HepG2 (cell line): ENCODE measurements at regions not wholly inside any gene's neighbourhood (a gene's known extent, or its start where the extent isn't known, plus 50 kb on each side); places are given as distances from the start of the nearest gene placed in this dataset.

Experiments used
- RFX3 ChIP-seq: IDR thresholded peaks from 2 replicates; pipeline ENCODE4 v1.6.1; 2016; ENCODE audit warnings: missing biosample characterization, missing genetic modification reagents
- SMAD3 ChIP-seq: sonication (generic); formaldehyde crosslinking; IDR thresholded peaks from 2 replicates; pipeline ENCODE4 v1.4.0; 2020; ENCODE audit warnings: missing genetic modification reagents
- ZNF441 ChIP-seq: sonication (generic); formaldehyde crosslinking; IDR thresholded peaks from 2 replicates; pipeline ENCODE4 v1.7.0; 2021; ENCODE audit warnings: missing genetic modification reagents, borderline replicate concordance
- ZNF607 ChIP-seq: sonication (generic); formaldehyde crosslinking; IDR thresholded peaks from 2 replicates; pipeline ENCODE4 v1.5.1; 2020; ENCODE audit warnings: missing genetic modification reagents, mild to moderate bottlenecking, borderline replicate concordance
- TF ChIP-seq, protein P1 (sequence below): sonication (generic); formaldehyde crosslinking; IDR thresholded peaks from 2 replicates; pipeline ENCODE4 v1.4.0; 2020; ENCODE audit warnings: missing genetic modification reagents, borderline replicate concordance
- TF ChIP-seq, protein P2 (sequence below): fragments of 450-650 bp; IDR thresholded peaks from 2 replicates; pipeline ENCODE4 v1.6.1; 2017; ENCODE audit warnings: mild to moderate bottlenecking

DNA sequence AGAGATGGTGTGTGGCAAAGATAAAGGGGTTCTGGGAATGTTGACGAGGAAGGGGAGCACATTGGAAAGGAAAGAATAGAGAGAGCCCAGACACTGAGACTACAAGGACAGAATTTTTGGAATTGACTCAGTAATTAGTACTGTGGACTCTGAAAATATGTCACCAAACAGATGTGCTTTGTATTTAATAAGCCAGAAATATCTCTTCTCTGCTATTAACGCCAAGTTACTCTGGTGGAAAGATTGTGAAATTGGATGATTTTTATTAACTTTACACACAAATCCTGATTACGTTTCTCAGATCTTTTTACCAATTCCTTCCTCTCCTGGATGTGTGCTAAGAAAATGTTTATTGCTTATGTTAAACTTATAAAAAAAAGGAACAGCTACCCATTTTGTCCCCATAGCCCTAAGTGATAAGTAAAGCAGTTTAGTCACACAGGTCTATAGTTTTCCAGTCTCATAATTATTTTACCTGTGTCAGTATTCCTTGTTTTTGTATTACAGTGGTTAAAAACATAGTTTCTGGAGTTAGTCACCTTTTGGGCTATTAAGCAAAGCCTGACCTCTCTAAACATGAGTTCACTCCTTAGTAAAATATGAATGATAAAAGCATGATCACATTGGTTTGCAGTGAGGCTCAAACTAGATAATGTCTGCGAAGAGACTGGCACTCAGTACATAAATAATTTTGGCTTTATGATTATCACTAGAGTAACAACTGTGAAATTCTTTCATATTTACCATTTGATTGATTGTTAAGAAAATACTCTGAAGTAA is 1068.3 kb downstream of the STIM2 start (continued):
- TF ChIP-seq ZNF441 (CRISPR knock-in tag) (no peak), RFX3 (CRISPR knock-in tag) (no peak), SMAD3 (CRISPR knock-in tag) (no peak), ZNF607 (CRISPR knock-in tag) (no peak)
- TF ChIP-seq, protein P1, sequence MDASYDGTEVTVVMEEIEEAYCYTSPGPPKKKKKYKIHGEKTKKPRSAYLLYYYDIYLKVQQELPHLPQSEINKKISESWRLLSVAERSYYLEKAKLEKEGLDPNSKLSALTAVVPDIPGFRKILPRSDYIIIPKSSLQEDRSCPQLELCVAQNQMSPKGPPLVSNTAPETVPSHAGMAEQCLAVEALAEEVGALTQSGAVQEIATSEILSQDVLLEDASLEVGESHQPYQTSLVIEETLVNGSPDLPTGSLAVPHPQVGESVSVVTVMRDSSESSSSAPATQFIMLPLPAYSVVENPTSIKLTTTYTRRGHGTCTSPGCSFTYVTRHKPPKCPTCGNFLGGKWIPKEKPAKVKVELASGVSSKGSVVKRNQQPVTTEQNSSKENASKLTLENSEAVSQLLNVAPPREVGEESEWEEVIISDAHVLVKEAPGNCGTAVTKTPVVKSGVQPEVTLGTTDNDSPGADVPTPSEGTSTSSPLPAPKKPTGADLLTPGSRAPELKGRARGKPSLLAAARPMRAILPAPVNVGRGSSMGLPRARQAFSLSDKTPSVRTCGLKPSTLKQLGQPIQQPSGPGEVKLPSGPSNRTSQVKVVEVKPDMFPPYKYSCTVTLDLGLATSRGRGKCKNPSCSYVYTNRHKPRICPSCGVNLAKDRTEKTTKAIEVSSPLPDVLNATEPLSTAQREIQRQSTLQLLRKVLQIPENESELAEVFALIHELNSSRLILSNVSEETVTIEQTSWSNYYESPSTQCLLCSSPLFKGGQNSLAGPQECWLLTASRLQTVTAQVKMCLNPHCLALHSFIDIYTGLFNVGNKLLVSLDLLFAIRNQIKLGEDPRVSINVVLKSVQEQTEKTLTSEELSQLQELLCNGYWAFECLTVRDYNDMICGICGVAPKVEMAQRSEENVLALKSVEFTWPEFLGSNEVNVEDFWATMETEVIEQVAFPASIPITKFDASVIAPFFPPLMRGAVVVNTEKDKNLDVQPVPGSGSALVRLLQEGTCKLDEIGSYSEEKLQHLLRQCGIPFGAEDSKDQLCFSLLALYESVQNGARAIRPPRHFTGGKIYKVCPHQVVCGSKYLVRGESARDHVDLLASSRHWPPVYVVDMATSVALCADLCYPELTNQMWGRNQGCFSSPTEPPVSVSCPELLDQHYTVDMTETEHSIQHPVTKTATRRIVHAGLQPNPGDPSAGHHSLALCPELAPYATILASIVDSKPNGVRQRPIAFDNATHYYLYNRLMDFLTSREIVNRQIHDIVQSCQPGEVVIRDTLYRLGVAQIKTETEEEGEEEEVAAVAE (CRISPR knock-in tag) = no peak
- TF ChIP-seq, protein P2, sequence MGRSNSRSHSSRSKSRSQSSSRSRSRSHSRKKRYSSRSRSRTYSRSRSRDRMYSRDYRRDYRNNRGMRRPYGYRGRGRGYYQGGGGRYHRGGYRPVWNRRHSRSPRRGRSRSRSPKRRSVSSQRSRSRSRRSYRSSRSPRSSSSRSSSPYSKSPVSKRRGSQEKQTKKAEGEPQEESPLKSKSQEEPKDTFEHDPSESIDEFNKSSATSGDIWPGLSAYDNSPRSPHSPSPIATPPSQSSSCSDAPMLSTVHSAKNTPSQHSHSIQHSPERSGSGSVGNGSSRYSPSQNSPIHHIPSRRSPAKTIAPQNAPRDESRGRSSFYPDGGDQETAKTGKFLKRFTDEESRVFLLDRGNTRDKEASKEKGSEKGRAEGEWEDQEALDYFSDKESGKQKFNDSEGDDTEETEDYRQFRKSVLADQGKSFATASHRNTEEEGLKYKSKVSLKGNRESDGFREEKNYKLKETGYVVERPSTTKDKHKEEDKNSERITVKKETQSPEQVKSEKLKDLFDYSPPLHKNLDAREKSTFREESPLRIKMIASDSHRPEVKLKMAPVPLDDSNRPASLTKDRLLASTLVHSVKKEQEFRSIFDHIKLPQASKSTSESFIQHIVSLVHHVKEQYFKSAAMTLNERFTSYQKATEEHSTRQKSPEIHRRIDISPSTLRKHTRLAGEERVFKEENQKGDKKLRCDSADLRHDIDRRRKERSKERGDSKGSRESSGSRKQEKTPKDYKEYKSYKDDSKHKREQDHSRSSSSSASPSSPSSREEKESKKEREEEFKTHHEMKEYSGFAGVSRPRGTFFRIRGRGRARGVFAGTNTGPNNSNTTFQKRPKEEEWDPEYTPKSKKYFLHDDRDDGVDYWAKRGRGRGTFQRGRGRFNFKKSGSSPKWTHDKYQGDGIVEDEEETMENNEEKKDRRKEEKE = no peak
- TF ChIP-seq, all 625 proteins: peak for 0
